ENCODE measurements at regions not wholly inside any gene's neighbourhood (a gene's known extent, or its start where the extent isn't known, plus 50 kb on each side); places are given as distances from the start of the nearest gene placed in this dataset.

DNA sequence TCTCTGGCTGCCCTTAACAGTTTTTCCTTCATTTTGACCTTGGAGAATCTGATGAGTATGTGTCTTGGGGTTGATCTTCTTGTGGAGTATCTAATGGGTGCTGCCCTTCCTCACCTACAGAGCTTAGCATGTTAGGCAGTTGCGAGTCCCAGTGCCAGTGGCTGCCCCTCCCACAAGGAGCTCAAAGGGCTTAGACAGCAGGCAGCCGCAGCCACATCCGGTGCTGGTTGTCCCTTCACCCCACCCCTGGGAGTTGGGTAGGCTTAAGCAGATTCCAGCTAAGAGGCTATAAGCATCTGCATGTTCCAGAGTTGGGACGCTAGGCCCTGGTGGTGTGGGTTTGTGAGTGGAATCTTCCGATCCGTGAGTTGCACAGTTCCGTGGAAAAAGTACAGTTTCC, 322.1 kb upstream of the ARX start:
- TF ChIP-seq, protein P1, sequence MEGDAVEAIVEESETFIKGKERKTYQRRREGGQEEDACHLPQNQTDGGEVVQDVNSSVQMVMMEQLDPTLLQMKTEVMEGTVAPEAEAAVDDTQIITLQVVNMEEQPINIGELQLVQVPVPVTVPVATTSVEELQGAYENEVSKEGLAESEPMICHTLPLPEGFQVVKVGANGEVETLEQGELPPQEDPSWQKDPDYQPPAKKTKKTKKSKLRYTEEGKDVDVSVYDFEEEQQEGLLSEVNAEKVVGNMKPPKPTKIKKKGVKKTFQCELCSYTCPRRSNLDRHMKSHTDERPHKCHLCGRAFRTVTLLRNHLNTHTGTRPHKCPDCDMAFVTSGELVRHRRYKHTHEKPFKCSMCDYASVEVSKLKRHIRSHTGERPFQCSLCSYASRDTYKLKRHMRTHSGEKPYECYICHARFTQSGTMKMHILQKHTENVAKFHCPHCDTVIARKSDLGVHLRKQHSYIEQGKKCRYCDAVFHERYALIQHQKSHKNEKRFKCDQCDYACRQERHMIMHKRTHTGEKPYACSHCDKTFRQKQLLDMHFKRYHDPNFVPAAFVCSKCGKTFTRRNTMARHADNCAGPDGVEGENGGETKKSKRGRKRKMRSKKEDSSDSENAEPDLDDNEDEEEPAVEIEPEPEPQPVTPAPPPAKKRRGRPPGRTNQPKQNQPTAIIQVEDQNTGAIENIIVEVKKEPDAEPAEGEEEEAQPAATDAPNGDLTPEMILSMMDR (optimal IDR thresholded peaks at IDR 0.05 in 1 of 3, IDR thresholded peaks at IDR 0.05 in 1 of 3, conservative IDR thresholded peaks at IDR 0.05 in 1 of 3; ENCODE audit: extremely low read depth in 1 of 3, insufficient read depth in 2 of 3, low read length in 3 of 3): no peak
- TF ChIP-seq EZH2 (IDR thresholded peaks at IDR 0.05; ENCODE audit: low read length): no peak
